Motor neuron (in vitro differentiated cells): ENCODE measurements at regions not wholly inside any gene's neighbourhood (a gene's known extent, or its start where the extent isn't known, plus 50 kb on each side); places are given as distances from the start of the nearest gene placed in this dataset.

ENCODE experiments used
- ATAC-seq, 8 experiments: fragments of 200-7000 bp; cut with Tn5 transposase; replicated peaks in 6 of 8; 2 replicates each; pipeline ENCODE4 v1.8.0; 2021; ENCODE audit warnings: mild to moderate bottlenecking in 8 of 8, moderate library complexity in 8 of 8
- H3K27ac ChIP-seq, 2 donors: fragments of 250-450 bp; sonication (Bioruptor Pico); 2 replicates each; pipeline ENCODE4 v1.9.0; 2021; ENCODE audit warnings: antibody characterized with exemption in 2 of 2, mild to moderate bottlenecking in 2 of 2, moderate library complexity in 1 of 2
- H3K4me1 ChIP-seq, 2 donors: fragments of 250-450 bp; sonication (Bioruptor Pico); replicated peaks in 1 of 2; 2 replicates each; pipeline ENCODE4 v1.6.1; 2021; ENCODE audit warnings: antibody characterized with exemption in 2 of 2, mild to moderate bottlenecking in 2 of 2, moderate library complexity in 1 of 2
- H3K4me3 ChIP-seq, 5 donors: fragments of 250-450 bp; sonication (Bioruptor Pico); 2 replicates each; pipeline ENCODE4 v1.9.0; 2021; ENCODE audit warnings: antibody characterized with exemption in 5 of 5, mild to moderate bottlenecking in 5 of 5, moderate library complexity in 4 of 5
- WGBS, 10 experiments: fragments of 450-650 bp; shearing (Covaris generic); methylation state at CpG; one replicate each; pipeline ENCODE4 v1.0.0; 2022; 5-methylcytosine and 5-hydroxymethylcytosine counted together
- in situ Hi-C, 9 experiments: fragments of 400-800 bp; cut with MboI; loops; one replicate each; pipeline ENCODE4 v1.15.0; 2021; ENCODE audit warnings: low sequenced_read_pairs in 9 of 9, low pct_unique_long_range_greater_than_20kb in 2 of 9; ENCODE audit not compliant: unreplicated experiment in 9 of 9

DNA sequence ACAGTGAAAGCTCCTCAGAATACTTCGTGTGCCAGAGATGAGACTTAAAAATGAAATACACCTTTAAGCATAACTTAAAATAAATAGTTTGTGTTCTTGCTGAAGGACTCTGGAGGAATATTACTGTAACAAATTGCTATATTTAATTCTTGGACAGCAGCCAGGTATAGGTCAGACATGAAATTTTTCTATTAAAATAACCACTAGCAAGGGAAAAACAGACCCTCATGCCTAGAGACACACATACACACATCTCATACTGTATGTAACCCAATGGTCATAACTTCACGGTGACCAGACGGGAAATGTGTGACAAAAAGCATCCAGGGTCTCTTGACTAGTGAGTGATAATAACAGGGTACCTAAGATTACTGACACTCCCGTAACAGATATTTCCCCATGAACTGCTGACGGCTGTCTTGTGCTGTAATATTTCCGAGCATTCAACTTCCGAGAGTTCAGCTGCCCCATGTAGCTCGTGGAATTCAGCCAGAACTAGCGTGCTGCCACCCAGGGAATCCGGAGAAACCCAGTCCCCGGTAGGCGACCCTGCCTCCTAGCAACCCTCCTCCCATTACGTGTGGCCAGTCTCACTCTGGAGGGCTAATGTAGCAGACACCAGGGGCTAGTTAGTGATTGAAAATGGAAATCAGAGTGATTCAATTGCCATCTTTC lies 2295.1 kb upstream of the WWC1 start:
- Histone ChIP-seq H3K4me3 (no peak overlapping the region), H3K27ac (no peak overlapping the region), H3K4me1 (peaks cover 0 to 30% of the 10 kb centered on the region in 2 donors)
- in situ Hi-C loops = no loop called here
- peak in 3 of 8 experiments; percentile 38 to 87 (median 63) for ATAC-seq
- WGBS, 10 experiments = 23 to 90% (median 58%) methylated on average over 1 to 11 of the region's 13 CpGs; no CpG with 5 or more reads in 2 of the 10 experiments

GRCh38 chr5:165999693-166000320 lies 2291.6 kb upstream of the WWC1 start:
- 0 to 80% (median 45%) methylated on average over 1 to 5 of the region's 5 CpGs for WGBS, 10 experiments
- Histone ChIP-seq H3K4me1 (peaks cover 0 to 32% of the 10 kb centered on the region in 2 donors), H3K4me3 (no peak overlapping the region), H3K27ac (no peak overlapping the region)
- in situ Hi-C loops = no loop called here
- peak in 5 of 8 experiments; percentile 10 to 89 (median 62) for ATAC-seq

- WGBS, 10 experiments = 0 to 90% (median 49%) methylated on average over 1 to 2 of the region's 2 CpGs; no CpG with 5 or more reads in 2 of the 10 experiments
- Histone ChIP-seq H3K4me1 (peaks cover 0 to 21% of the 10 kb centered on the region in 2 donors), H3K4me3 (no peak overlapping the region), H3K27ac (no peak overlapping the region)
- no peak for ATAC-seq
- in situ Hi-C loops = no loop called here
Measured at GRCh38 chr5:166004006-166004405, 2287.4 kb upstream of the WWC1 start.

- H3K4me3 ChIP-seq = no peak overlapping the region
- no peak overlapping the region for H3K27ac ChIP-seq
- H3K4me1 ChIP-seq = peaks cover 0 to 4% of the 10 kb centered on the region in 2 donors
- ATAC-seq = no peak
- in situ Hi-C loops = no loop called here
- WGBS, 10 experiments = 28 to 100% (median 81%) methylated on average over 2 to 4 of the region's 4 CpGs; no CpG with 5 or more reads in 2 of the 10 experiments
Measured at GRCh38 chr5:166013415-166013814, 2278.0 kb upstream of the WWC1 start.

DNA sequence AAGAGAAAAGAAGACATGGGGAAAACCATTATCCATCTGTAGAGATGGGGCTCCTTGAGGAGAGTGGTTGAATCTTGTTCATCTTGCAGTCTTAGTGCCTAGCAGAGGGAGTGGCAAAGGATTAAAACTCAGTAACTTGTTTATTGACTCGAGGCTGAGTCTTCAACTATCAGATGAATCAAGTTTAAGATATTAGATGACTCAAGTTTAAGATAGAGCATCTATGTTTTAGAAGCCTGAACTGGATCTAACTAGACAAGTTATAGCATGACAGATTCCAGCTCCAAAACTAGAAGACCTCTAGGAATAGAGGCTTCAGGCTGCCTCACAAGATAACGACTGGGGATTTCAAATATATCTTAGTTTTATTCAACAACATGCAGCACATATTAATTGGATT lies 2277.2 kb upstream of the WWC1 start:
- ATAC-seq = no peak
- in situ Hi-C loops = no loop called here
- WGBS, 10 experiments = 0 to 93% (median 60%) methylated on average over 1 to 2 of the region's 2 CpGs; no CpG with 5 or more reads in 1 of the 10 experiments

DNA sequence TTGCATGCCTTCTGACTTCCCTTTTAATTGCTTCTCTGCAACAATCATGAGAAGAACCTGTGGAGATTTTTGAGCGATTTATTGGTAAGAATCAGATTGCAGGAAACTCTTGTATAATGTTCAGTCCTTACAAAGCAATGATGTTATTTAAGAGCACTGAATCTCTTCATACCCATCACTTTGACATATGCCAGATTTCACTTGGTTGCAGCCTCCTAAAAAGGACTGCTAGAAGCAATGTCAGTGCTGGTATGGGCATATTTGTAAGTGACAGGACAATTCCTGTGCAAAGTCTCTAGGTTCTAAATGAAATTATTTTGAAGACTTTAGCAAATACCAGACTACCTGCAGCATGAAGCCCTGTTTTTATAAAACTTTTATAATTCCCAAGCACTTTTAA lies 2272.7 kb upstream of the WWC1 start:
- Histone ChIP-seq H3K4me3 (no peak overlapping the region), H3K27ac (no peak overlapping the region), H3K4me1 (peaks cover 0 to 4% of the 10 kb centered on the region in 2 donors)
- 0 to 100% (median 71%) methylated on average over 1 of the region's 1 CpG; no CpG with 5 or more reads in 4 of the 10 experiments for WGBS, 10 experiments
- in situ Hi-C loops = no loop called here
- ATAC-seq = no peak

More for the DNA sequence above, 2277.2 kb upstream of the WWC1 start:
- Histone ChIP-seq H3K4me1 (peaks cover 0 to 4% of the 10 kb centered on the region in 2 donors), H3K4me3 (no peak overlapping the region), H3K27ac (no peak overlapping the region)

DNA sequence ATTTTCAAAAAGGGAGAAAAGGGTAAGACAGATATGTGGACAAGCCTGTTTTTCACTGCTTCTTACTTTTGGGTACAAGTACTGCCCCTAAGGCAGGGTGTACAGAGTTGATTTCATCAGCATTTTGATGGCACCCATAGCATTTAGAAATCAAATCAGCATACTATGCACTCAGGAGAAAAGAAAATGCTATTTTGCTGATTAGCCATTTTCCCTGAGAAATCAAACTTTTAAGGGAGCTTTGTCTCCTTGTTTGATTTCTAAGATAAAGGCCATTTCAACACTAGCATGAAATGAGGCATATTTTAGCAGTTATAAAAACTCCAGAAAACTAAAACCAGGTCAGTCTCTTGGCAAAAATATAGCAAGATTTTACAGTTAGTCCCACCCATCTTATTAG lies 2269.4 kb upstream of the WWC1 start:
- Histone ChIP-seq H3K4me1 (no peaks in the 10 kb centered on the region), H3K27ac (no peak overlapping the region), H3K4me3 (no peak overlapping the region)
- in situ Hi-C loops = no loop called here
- no peak for ATAC-seq

- in situ Hi-C loops = no loop called here
- peaks cover 2 to 4% of the 10 kb centered on the region in 2 donors for H3K4me1 ChIP-seq
- no peak overlapping the region for H3K27ac ChIP-seq
- ATAC-seq = no peak
- no peak overlapping the region for H3K4me3 ChIP-seq
Measured at GRCh38 chr5:166024970-166025369, 2266.5 kb upstream of the WWC1 start.

GRCh38 chr5:166027582-166027981 lies 2263.9 kb upstream of the WWC1 start:
- ATAC-seq = peak in 1 of 8 experiments; percentile 22
- Histone ChIP-seq H3K4me3 (no peak overlapping the region), H3K27ac (no peak overlapping the region), H3K4me1 (peaks cover 2 to 4% of the 10 kb centered on the region in 2 donors)
- WGBS, 10 experiments = 17 to 100% (median 71%) methylated on average over 1 of the region's 1 CpG; no CpG with 5 or more reads in 2 of the 10 experiments
- in situ Hi-C loops = no loop called here

DNA sequence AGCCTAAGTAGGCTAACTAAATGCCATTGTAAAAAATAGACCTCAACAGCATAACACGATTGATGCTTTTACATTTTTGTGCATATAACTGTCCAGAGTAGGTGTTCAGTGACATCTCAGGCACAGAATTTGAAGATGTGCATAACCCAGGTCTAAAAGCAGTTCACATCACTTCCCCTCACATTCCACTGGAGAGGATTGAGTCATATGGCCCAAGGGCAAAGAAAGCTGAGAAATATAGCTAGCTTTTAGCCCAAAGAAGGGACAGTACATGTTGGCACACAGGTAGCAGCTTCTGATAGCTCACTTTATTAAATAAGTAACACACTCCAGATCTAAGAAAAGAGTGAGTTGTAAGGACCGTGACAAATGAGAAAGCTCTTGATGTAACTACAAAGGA lies 2259.5 kb upstream of the WWC1 start:
- H3K27ac ChIP-seq = no peak overlapping the region
- WGBS, 10 experiments = 8 to 100% (median 85%) methylated on average over 1 to 2 of the region's 2 CpGs; no CpG with 5 or more reads in 2 of the 10 experiments
- H3K4me1 ChIP-seq = peaks cover 4 to 8% of the 10 kb centered on the region in 2 donors
- in situ Hi-C loops = no loop called here
- ATAC-seq = no peak
- H3K4me3 ChIP-seq = no peak overlapping the region

GRCh38 chr5:166032601-166033000 lies 2258.8 kb upstream of the WWC1 start:
- WGBS, 10 experiments = 17 to 100% (median 100%) methylated on average over 1 of the region's 1 CpG; no CpG with 5 or more reads in 4 of the 10 experiments
- no peak overlapping the region for H3K27ac ChIP-seq
- in situ Hi-C loops = no loop called here

DNA sequence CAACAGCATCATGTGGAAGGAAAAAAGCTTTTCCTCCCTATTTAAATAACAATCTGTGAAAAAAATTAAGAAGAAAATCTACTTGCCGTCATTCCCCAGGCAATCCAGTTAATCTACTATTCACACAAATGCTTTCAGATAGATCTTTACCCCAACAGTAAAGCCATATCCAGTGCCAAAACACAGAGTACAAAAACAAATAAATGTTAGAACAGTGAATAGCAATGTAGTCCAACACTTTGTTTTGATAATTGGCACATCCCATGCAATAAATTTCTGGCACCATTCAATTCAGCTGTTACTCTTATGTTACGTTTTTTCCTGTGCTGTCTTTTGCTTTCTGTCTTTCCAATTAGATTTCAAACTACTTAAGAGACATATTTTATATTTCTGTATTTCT lies 2245.5 kb upstream of the WWC1 start:
- WGBS, 10 experiments = 0 to 100% (median 67%) methylated on average over 1 to 2 of the region's 2 CpGs; no CpG with 5 or more reads in 1 of the 10 experiments

More at GRCh38 chr5:166032601-166033000, 2258.8 kb upstream of the WWC1 start:
- ATAC-seq = no peak
- Histone ChIP-seq H3K4me3 (no peak overlapping the region), H3K4me1 (peaks cover 3 to 7% of the 10 kb centered on the region in 2 donors)

GRCh38 chr5:166046956-166047355 lies 2244.5 kb upstream of the WWC1 start:
- in situ Hi-C loops = no loop called here
- no peak for ATAC-seq
- 0 to 67% (median 14%) methylated on average over 1 of the region's 1 CpG; no CpG with 5 or more reads in 5 of the 10 experiments for WGBS, 10 experiments
- Histone ChIP-seq H3K4me1 (peaks cover 0 to 14% of the 10 kb centered on the region in 2 donors), H3K27ac (no peak overlapping the region), H3K4me3 (no peak overlapping the region)

More for the DNA sequence above, 2245.5 kb upstream of the WWC1 start:
- in situ Hi-C loops = no loop called here
- H3K4me1 ChIP-seq = peaks cover 0 to 14% of the 10 kb centered on the region in 2 donors
- H3K27ac ChIP-seq = no peak overlapping the region
- H3K4me3 ChIP-seq = no peak overlapping the region
- no peak for ATAC-seq
